Head of caudate nucleus (tissue), 42 donors: ENCODE measurements at regions not wholly inside any gene's neighbourhood (a gene's known extent, or its start where the extent isn't known, plus 50 kb on each side); places are given as distances from the start of the nearest gene placed in this dataset.
"Not testable (repeated sequence)": the region's sequence is repeated elsewhere in the genome, so short reads cannot be mapped to it uniquely, and the experiment has no call there.

Source experiments
- DNase-seq, 42 donors: peaks; one replicate each; pipeline versions ENCODE4 v3.0.0 to v3.0.0-alpha.2; 2020 to 2021; ENCODE audit warnings: mixed read lengths in 7 of 42
- intact Hi-C: fragments of 100-400 bp; cut with DNase I; formaldehyde crosslinking; loops from one replicate; pipeline ENCODE4 v1.15.0; 2022

DNA sequence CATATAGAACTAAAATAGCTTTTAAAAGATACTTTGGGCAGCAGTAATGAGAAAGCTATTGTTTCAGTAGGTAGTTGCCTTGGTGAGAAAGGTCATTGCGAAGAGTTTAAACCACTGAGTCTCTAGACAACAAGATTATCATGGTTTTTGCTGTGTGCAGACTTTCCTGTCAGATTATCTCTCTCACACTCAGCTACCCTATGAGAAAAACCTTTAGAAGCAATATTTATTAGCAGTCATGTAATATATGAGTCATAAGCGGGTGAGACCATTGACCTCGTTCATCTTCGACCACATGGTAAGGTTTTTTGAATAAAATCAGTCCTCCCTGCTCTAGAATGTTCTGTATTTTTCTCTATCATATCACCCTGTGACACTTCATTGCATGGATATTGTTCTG, 59.9 kb downstream of the GPR65 start:
- no peak for DNase-seq
- intact Hi-C loops: no loop called here

DNA sequence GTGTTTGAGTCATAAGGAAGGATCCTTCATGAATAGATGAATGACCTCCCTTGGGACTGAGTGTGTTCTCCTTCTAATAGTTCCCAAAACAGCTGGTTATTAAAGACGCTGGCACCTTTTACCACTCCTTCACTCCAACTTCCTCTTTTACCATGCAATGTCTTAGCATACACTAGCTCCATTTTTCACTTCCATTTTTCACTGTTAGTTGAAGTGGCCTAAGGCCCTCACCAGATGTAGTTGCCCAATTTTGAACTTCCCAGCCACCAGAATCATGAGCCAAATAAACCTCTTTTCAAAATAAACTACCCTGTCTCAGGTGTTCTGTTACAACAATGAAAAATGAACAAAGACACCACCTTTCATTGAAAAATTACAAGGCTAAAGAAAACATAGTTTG, 64.7 kb downstream of the GPR65 start:
- intact Hi-C loops: no loop called here

DNA sequence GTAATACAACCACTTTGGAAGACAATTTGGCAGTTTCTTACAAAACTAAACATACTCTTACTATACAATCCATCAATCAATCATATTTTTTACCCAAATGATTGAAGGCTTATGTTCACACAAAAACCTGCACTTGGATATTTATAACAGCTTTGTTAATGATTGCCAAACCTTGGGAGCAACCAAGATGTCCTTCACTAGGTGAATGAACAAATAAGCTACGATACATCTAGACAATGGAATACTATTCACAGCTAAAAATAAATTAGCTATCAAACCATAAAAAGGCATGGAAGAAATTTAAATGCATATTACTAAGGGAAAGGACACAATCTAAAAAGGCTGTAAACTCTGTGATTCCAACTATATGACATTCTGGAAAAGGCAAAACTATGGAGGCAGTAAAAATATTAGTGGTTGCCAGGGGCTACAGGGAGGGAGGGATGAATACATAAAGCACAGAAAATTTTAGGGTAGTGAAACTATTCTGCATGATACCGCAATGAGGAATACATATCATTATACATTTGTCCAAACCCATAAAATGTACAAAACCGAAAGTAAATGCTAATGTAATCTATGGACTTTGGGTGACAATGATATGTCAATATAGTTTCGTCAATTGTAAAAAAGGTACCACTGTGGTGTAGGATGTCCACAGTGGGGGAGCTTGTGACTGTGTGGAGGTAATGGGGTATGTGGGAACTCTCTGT, 70.5 kb downstream of the GPR65 start:
- intact Hi-C loops: no loop called here
- DNase-seq: no peak

More for the DNA sequence above, 64.7 kb downstream of the GPR65 start:
- DNase-seq: no peak

DNA sequence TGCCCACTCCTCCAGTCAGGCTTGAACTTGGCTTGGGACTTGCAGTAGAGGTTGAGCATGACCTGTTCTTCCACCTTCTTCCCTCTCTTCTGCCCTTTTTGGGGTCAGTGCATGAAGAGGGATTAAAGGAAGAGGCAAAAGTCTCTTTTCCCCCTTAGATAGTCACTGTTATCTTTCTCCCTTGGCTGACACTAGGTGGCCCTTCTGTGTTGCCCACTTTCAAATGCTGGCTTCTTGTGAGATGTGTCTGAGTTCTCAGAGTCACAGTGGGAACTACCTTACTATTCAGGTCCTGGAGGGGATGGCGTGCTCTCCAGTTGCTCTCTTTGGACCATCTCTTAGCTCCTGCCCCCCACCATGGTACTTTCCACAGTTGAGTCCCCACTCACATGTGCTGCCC, 73.6 kb downstream of the GPR65 start:
- intact Hi-C loops: no loop called here
- no peak for DNase-seq

DNA sequence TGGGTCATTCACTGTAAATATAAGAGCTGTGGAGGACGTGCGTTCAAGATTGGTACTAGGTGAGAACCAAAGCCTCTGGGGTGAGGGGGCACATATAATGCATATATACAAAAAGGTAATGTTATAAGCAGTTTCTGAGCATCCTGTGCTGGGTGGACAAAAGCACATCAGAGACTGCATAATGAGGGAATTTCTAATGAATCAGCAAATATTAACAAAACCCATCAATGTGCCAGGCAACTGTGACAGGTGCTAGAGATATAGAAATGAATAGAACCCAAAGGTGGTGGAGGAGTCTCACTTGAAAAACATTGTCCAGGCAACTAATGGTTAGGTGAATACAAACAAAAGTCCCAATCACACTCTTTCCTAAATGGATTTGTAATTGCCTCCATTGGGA, 74.7 kb downstream of the GPR65 start:
- intact Hi-C loops: no loop called here
- no peak for DNase-seq

GRCh38 chr14:88085736-88086135, 80.8 kb downstream of the GPR65 start:
- intact Hi-C loops: no loop called here
- DNase-seq: no peak

GRCh38 chr14:88089445-88089844, 84.5 kb downstream of the GPR65 start:
- no peak for DNase-seq
- intact Hi-C loops: no loop called here

- intact Hi-C loops: no loop called here
- no peak for DNase-seq
Measured at GRCh38 chr14:88092529-88092928, 87.6 kb downstream of the GPR65 start.

GRCh38 chr14:88095791-88096190, 90.9 kb downstream of the GPR65 start:
- intact Hi-C loops: no loop called here
- DNase-seq: no peak

DNA sequence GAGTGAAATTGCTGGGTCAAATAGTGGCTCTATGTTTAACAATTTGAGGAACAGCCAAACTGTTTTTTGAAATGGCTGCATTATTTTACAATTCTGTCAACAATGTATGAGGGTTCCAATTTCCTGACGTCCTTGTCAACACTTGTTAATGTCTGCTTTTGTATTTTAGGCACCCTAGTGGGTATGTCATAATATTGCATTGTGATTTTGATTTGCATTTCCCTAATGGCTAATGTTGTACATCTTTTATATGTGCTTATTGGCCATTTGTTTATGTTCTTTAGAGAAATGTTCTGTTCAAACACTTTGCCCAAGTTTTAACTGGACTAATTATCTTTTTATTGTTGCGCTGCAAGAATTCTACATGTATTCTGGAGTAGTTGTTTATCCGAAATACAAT, 93.2 kb downstream of the GPR65 start:
- intact Hi-C loops: no loop called here
- DNase-seq: no peak

- intact Hi-C loops: no loop called here
- no peak for DNase-seq
Measured at GRCh38 chr14:88104710-88105109, 99.8 kb downstream of the GPR65 start.

DNA sequence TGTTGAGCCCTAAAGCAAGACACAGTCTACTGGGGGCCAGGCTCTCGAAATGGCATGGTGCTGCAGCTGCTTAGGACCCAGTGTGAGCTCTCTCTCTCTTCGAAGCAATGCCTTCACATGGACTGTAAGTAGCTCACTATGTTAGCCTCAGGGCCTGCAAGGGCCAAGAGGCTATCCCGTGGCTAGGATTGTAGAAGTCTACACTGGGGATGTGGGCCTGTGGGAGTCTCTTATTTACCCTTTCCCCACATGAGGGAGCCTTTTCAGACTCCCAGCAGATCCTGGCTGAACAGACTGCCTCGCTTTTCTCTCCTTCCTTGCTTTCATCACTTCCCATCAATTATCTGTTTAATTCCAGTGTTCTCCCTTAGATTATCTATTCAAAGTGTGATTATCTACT, 101.4 kb downstream of the GPR65 start:
- DNase-seq: no peak
- intact Hi-C loops: no loop called here

DNA sequence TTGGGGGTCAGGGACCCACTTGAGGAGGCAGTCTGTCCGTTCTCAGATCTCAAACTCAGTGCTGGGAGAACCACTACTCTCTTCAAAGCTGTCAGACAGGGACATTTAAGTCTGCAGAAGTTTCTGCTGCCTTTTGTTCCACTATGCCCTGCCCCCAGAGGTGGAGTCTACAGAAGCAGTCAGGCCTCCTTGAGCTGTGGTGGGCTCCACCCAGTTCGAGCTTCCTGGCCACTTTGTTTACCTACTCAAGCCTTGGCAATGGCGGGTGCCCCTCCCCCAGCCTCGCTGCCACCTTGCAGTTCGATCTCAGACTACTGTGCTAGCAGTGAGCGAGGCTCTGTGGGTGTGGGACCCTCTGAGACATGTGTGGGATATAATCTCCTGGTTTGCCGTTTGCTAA, 122.7 kb downstream of the GPR65 start:
- intact Hi-C loops: not testable (repeated sequence)

DNA sequence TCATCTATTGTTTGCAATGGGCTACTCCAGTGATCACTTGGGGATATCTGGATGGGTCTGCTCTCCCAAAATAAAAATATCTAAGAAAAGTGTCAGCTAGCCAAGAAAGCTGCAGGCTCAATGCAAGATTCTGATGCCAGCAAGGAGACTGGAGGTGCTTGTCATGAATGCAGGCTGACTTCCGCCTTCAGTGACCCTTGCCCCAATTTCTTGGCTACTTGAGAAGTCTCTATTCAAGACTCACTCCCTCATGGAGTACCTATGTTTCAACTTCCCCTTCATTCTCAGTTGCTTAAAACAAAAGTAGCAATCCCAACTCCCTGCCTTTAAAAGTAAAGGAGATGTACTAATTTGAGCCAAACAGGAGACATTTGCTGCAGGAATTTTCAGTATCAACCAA, 123.9 kb downstream of the GPR65 start:
- peak in 5 of 42 donors; percentile 3 to 45 (median 13) for DNase-seq
- intact Hi-C loops: no loop called here

More for the DNA sequence above, 122.7 kb downstream of the GPR65 start:
- DNase-seq: not testable (repeated sequence)

GRCh38 chr14:88129306-88130056, 124.5 kb downstream of the GPR65 start:
- DNase-seq: peak in 15 of 42 donors; percentile 6 to 53 (median 24)

DNA sequence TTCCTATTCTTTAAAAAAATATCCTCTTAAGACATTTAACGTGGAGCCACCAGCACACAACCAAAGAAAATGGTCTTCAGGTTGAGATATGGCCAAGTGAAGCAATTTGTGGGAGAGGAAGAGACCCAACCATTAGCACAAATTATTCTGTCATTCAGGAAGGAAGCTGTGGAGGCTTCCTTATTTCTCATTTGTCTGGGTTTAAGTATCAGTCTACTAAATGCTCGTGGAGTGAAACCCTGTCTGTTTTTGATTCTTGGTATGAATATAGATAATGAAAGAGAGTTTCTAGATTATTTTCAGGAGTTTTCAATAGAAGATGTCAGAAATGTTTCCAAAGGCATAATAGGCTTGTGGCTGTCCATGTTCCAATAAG, 125.1 kb downstream of the GPR65 start:
- DNase-seq: no peak
- intact Hi-C loops: no loop called here

More at GRCh38 chr14:88129306-88130056, 124.5 kb downstream of the GPR65 start:
- intact Hi-C loops: no loop called here
